Mucosa of descending colon (tissue), 3 donors: ENCODE measurements at regions not wholly inside any gene's neighbourhood (a gene's known extent, or its start where the extent isn't known, plus 50 kb on each side); places are given as distances from the start of the nearest gene placed in this dataset.

Experiments used
- ATAC-seq: fragments of 200-7000 bp; cut with Tn5 transposase; one replicate; pipeline ENCODE4 v1.9.1; 2020; ENCODE audit warnings: mild to moderate bottlenecking, moderate library complexity
- DNase-seq, 3 donors: peaks; one replicate each; pipeline ENCODE4 v3.0.0-alpha.2; 2020
- H3K36me3 ChIP-seq: fragments of 200-600 bp; one replicate; pipeline ENCODE4 v1.8.0; 2021; ENCODE audit warnings: low read depth, mild to moderate bottlenecking
- H3K4me1 ChIP-seq: fragments of 200-600 bp; one replicate; pipeline ENCODE4 v1.8.0; 2021; ENCODE audit warnings: low read depth, mild to moderate bottlenecking
- H3K4me3 ChIP-seq: fragments of 200-600 bp; one replicate; pipeline ENCODE4 v1.8.0; 2021; ENCODE audit warnings: mild to moderate bottlenecking
- H3K9me3 ChIP-seq: fragments of 200-600 bp; one replicate; pipeline ENCODE4 v1.8.0; 2021; ENCODE audit warnings: mild to moderate bottlenecking
- CTCF ChIP-seq: fragments of 200-600 bp; IDR thresholded peaks from one replicate; pipeline ENCODE4 v1.8.0; 2022; ENCODE audit warnings: antibody characterized with exemption, mild to moderate bottlenecking
- intact Hi-C, 2 donors: fragments of 100-400 bp; cut with DNase I in 1 of 2; cut with micrococcal nuclease in 1 of 2; formaldehyde crosslinking; loops; one replicate each; pipeline versions ENCODE4 v1.11.0 to v1.11.1; 2022; cut with DNase I, micrococcal nuclease
- donor health status: DM: no; HTN: no; CAD: no; lungs with moderate emphysema.
- donor health status: DM: no; HTN: no; CAD: no.
- donor health status: DM: no; HTN: yes; CAD: no.

- H3K36me3 ChIP-seq: no peaks in the 10 kb centered on the region
- intact Hi-C loops: no loop called here
- no peak for DNase-seq
- TF ChIP-seq CTCF: no peak
- H3K4me3 ChIP-seq: no peak overlapping the region
- H3K9me3 ChIP-seq: no peaks in the 10 kb centered on the region
- no peaks in the 10 kb centered on the region for H3K4me1 ChIP-seq
- ATAC-seq: no peak
Measured at GRCh38 chr3:159635047-159635641, 353.5 kb upstream of the IL12A start.

- intact Hi-C loops: no loop called here
Measured at GRCh38 chr3:159637883-159638542, 350.6 kb upstream of the IL12A start.

GRCh38 chr3:159640225-159640624, 348.4 kb upstream of the IL12A start:
- Histone ChIP-seq H3K9me3 (no peaks in the 10 kb centered on the region), H3K36me3 (no peaks in the 10 kb centered on the region), H3K4me1 (no peaks in the 10 kb centered on the region), H3K4me3 (no peak overlapping the region)
- ATAC-seq (no peak), DNase-seq (no peak)
- no peak for TF ChIP-seq CTCF
- intact Hi-C loops: no loop called here

More at GRCh38 chr3:159637883-159638542, 350.6 kb upstream of the IL12A start:
- Histone ChIP-seq H3K36me3 (no peaks in the 10 kb centered on the region), H3K4me3 (no peak overlapping the region), H3K9me3 (no peaks in the 10 kb centered on the region), H3K4me1 (no peaks in the 10 kb centered on the region)
- ATAC-seq: no peak
- DNase-seq: no peak
- TF ChIP-seq CTCF: no peak

GRCh38 chr3:159643406-159643805, 345.2 kb upstream of the IL12A start:
- H3K9me3 ChIP-seq: no peaks in the 10 kb centered on the region
- no peak for DNase-seq
- intact Hi-C loops: no loop called here
- H3K4me1 ChIP-seq: no peaks in the 10 kb centered on the region
- no peaks in the 10 kb centered on the region for H3K36me3 ChIP-seq
- no peak for TF ChIP-seq CTCF
- no peak for ATAC-seq
- H3K4me3 ChIP-seq: no peak overlapping the region

GRCh38 chr3:159645874-159646273, 342.8 kb upstream of the IL12A start:
- Histone ChIP-seq H3K9me3 (no peaks in the 10 kb centered on the region), H3K36me3 (no peaks in the 10 kb centered on the region), H3K4me1 (no peaks in the 10 kb centered on the region), H3K4me3 (no peak overlapping the region)
- DNase-seq (no peak), ATAC-seq (no peak)
- no peak for TF ChIP-seq CTCF
- intact Hi-C loops: no loop called here
